ENCODE measurements at regions not wholly inside any gene's neighbourhood (a gene's known extent, or its start where the extent isn't known, plus 50 kb on each side); places are given as distances from the start of the nearest gene placed in this dataset.

DNA sequence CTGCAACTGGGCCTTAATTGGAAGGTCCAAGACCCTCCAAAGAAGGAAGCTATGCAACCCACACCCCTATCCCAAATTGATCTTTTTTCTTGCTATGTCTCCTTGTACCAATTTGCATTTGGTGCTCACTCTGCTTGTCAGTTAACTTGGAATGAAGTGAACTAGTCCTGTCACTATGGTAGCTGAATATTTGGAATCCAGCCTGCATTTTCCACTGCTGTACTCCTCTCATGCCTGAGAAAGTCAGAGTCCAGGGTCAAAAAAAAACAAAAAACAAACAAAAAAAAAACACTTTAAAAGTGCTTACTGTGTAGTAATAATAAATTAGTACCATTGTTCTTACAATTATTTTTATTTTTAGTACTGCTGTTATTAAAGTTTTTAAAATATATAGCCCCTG is 462.8 kb upstream of the SLC8A1 start:
- H3K9me3 ChIP-seq, result no peaks in the 10 kb centered on the region
- H3K4me2 ChIP-seq, result no peak overlapping the region
- ATAC-seq (no peak), DNase-seq (ENCODE audit: low read depth in 1 of 2, low spot score in 1 of 2) (no peak), FAIRE-seq (no peak)
- no peak overlapping the region for H3K27ac ChIP-seq
- no peaks in the 10 kb centered on the region for H3K4me1 ChIP-seq
- H3K4me3 ChIP-seq, result no peak overlapping the region
- POLR2A ChIA-PET, result no interaction called here
- CTCF ChIA-PET, result interaction anchor here (0.6 kb wide), 1 partner anchor 528 kb away, joined by 3 read pairs; no protein-coding TSS in a partner anchor
- TF ChIP-seq, protein P1, sequence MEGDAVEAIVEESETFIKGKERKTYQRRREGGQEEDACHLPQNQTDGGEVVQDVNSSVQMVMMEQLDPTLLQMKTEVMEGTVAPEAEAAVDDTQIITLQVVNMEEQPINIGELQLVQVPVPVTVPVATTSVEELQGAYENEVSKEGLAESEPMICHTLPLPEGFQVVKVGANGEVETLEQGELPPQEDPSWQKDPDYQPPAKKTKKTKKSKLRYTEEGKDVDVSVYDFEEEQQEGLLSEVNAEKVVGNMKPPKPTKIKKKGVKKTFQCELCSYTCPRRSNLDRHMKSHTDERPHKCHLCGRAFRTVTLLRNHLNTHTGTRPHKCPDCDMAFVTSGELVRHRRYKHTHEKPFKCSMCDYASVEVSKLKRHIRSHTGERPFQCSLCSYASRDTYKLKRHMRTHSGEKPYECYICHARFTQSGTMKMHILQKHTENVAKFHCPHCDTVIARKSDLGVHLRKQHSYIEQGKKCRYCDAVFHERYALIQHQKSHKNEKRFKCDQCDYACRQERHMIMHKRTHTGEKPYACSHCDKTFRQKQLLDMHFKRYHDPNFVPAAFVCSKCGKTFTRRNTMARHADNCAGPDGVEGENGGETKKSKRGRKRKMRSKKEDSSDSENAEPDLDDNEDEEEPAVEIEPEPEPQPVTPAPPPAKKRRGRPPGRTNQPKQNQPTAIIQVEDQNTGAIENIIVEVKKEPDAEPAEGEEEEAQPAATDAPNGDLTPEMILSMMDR (IDR thresholded peaks at IDR 0.05), result no peak
- TF ChIP-seq RFX5 (IDR thresholded peaks at IDR 0.05) (no peak), CBX8 (IDR thresholded peaks at IDR 0.05) (no peak), MYC (IDR thresholded peaks at IDR 0.05; ENCODE audit: borderline replicate concordance, low read length) (no peak)
- TF ChIP-seq, protein P2, sequence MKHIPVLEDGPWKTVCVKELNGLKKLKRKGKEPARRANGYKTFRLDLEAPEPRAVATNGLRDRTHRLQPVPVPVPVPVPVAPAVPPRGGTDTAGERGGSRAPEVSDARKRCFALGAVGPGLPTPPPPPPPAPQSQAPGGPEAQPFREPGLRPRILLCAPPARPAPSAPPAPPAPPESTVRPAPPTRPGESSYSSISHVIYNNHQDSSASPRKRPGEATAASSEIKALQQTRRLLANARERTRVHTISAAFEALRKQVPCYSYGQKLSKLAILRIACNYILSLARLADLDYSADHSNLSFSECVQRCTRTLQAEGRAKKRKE (CRISPR knock-in tag; IDR thresholded peaks at IDR 0.05; ENCODE audit: low read depth), result no peak

DNA sequence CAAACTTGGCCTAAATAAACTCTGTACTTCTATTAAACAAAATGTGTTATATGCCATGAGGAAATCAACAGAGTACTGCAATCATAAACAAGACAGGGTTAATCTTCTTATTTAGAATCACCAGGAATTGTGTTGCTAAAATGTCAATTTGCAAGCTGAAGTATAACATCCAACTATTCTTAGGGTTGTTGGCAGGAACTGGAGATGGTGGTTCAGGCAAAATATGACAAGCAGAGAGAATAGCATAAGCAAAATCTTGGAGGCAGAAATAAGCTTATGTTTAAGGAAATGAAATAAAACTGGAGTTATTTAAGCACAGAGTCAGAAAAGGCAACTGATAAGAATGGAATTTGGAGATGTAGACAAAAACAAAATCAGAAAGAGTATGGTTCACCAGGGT is 463.8 kb upstream of the SLC8A1 start:
- ChIA-PET POLR2A (no interaction called here), CTCF (no interaction called here)
- TF ChIP-seq ZNF302 (CRISPR knock-in tag; IDR thresholded peaks at IDR 0.05) (no peak), TFCP2L1 (CRISPR knock-in tag; IDR thresholded peaks at IDR 0.05) (no peak), JUNB (IDR thresholded peaks at IDR 0.05) (no peak), POLR2AphosphoS2 (conservative IDR thresholded peaks at IDR 0.05; ENCODE audit: low read length) (no peak), FOSB (CRISPR knock-in tag; IDR thresholded peaks at IDR 0.05) (no peak), MAZ (IDR thresholded peaks at IDR 0.05; ENCODE audit: borderline replicate concordance, low read depth, low read length) (no peak), HOXA7 (CRISPR knock-in tag; IDR thresholded peaks at IDR 0.05) (no peak)
- TF ChIP-seq, protein P3, sequence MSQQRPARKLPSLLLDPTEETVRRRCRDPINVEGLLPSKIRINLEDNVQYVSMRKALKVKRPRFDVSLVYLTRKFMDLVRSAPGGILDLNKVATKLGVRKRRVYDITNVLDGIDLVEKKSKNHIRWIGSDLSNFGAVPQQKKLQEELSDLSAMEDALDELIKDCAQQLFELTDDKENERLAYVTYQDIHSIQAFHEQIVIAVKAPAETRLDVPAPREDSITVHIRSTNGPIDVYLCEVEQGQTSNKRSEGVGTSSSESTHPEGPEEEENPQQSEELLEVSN (IDR thresholded peaks at IDR 0.05; ENCODE audit: borderline replicate concordance, low read depth), result no peak
- TF ChIP-seq, protein P4, sequence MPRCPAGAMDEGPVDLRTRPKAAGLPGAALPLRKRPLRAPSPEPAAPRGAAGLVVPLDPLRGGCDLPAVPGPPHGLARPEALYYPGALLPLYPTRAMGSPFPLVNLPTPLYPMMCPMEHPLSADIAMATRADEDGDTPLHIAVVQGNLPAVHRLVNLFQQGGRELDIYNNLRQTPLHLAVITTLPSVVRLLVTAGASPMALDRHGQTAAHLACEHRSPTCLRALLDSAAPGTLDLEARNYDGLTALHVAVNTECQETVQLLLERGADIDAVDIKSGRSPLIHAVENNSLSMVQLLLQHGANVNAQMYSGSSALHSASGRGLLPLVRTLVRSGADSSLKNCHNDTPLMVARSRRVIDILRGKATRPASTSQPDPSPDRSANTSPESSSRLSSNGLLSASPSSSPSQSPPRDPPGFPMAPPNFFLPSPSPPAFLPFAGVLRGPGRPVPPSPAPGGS (IDR thresholded peaks at IDR 0.05), result no peak
- no peak for FAIRE-seq
- no peak for DNase-seq (ENCODE audit: low read depth in 1 of 2, low spot score in 1 of 2)
- no peak for ATAC-seq
- H3K4me1 ChIP-seq, result no peaks in the 10 kb centered on the region
- no peak overlapping the region for H3K4me3 ChIP-seq
- no peak overlapping the region for H3K27ac ChIP-seq
- H3K9me3 ChIP-seq, result no peaks in the 10 kb centered on the region
- no peak overlapping the region for H3K4me2 ChIP-seq

DNA sequence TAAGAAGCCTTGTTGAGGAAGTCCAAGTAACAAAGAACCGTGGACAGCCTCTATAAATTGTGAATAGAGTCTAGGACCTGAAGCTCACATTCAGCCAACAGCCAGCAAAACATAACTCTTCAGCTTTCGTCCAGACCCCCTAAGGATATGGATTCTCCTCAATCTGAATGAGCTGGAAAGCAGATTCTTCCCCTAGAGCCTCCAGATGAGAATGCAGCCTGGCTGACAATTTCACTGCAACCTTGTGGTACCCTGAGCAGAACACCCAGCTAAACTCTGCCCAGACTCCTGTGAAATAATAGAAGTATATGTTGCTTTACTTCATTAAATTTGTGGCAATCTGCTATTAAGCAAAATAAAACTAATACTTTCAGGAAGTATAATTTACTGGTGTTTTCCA is 483.5 kb upstream of the SLC8A1 start:
- CTCF ChIA-PET, result no interaction called here
- no peak for FAIRE-seq
- H3K9me3 ChIP-seq, result no peaks in the 10 kb centered on the region
- H3K4me3 ChIP-seq, result no peak overlapping the region
- H3K27ac ChIP-seq, result no peak overlapping the region
- ATAC-seq, result peak; percentile 73 to 74; a peak in 5 of 6 replicates
- no peak overlapping the region for H3K4me2 ChIP-seq
- TF ChIP-seq HOXA7 (CRISPR knock-in tag; IDR thresholded peaks at IDR 0.05) (no peak), JUNB (IDR thresholded peaks at IDR 0.05) (no peak), RARB (CRISPR knock-in tag; IDR thresholded peaks at IDR 0.05) (no peak), NFE2L2 (conservative IDR thresholded peaks at IDR 0.05; ENCODE audit: low read length) (no peak), HEYL (CRISPR knock-in tag; IDR thresholded peaks at IDR 0.05) (no peak), RCOR1 (IDR thresholded peaks at IDR 0.05; ENCODE audit: low read depth, low read length) (no peak)
- TF ChIP-seq, protein P5, sequence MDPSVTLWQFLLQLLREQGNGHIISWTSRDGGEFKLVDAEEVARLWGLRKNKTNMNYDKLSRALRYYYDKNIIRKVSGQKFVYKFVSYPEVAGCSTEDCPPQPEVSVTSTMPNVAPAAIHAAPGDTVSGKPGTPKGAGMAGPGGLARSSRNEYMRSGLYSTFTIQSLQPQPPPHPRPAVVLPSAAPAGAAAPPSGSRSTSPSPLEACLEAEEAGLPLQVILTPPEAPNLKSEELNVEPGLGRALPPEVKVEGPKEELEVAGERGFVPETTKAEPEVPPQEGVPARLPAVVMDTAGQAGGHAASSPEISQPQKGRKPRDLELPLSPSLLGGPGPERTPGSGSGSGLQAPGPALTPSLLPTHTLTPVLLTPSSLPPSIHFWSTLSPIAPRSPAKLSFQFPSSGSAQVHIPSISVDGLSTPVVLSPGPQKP (IDR thresholded peaks at IDR 0.05; ENCODE audit: low read depth, low read length), result no peak
- TF ChIP-seq, protein P6, sequence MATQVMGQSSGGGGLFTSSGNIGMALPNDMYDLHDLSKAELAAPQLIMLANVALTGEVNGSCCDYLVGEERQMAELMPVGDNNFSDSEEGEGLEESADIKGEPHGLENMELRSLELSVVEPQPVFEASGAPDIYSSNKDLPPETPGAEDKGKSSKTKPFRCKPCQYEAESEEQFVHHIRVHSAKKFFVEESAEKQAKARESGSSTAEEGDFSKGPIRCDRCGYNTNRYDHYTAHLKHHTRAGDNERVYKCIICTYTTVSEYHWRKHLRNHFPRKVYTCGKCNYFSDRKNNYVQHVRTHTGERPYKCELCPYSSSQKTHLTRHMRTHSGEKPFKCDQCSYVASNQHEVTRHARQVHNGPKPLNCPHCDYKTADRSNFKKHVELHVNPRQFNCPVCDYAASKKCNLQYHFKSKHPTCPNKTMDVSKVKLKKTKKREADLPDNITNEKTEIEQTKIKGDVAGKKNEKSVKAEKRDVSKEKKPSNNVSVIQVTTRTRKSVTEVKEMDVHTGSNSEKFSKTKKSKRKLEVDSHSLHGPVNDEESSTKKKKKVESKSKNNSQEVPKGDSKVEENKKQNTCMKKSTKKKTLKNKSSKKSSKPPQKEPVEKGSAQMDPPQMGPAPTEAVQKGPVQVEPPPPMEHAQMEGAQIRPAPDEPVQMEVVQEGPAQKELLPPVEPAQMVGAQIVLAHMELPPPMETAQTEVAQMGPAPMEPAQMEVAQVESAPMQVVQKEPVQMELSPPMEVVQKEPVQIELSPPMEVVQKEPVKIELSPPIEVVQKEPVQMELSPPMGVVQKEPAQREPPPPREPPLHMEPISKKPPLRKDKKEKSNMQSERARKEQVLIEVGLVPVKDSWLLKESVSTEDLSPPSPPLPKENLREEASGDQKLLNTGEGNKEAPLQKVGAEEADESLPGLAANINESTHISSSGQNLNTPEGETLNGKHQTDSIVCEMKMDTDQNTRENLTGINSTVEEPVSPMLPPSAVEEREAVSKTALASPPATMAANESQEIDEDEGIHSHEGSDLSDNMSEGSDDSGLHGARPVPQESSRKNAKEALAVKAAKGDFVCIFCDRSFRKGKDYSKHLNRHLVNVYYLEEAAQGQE (IDR thresholded peaks at IDR 0.05), result no peak
- TF ChIP-seq, protein P7, sequence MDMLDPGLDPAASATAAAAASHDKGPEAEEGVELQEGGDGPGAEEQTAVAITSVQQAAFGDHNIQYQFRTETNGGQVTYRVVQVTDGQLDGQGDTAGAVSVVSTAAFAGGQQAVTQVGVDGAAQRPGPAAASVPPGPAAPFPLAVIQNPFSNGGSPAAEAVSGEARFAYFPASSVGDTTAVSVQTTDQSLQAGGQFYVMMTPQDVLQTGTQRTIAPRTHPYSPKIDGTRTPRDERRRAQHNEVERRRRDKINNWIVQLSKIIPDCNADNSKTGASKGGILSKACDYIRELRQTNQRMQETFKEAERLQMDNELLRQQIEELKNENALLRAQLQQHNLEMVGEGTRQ (IDR thresholded peaks at IDR 0.05), result no peak
- no peaks in the 10 kb centered on the region for H3K4me1 ChIP-seq
- WGBS (ENCODE audit: missing lambda C conversion rate), result 2% methylated on average over 2 of the region's 2 CpGs
- no peak for DNase-seq (ENCODE audit: low read depth in 1 of 2, low spot score in 1 of 2)
- POLR2A ChIA-PET, result no interaction called here

Measured in A549 (cell line).